Coronary artery (tissue), 2 donors: ENCODE measurements at regions not wholly inside any gene's neighbourhood (a gene's known extent, or its start where the extent isn't known, plus 50 kb on each side); places are given as distances from the start of the nearest gene placed in this dataset.

Experiments
- DNase-seq: peaks from one replicate; pipeline ENCODE4 v3.0.0-alpha.2; 2017; ENCODE audit warnings: low spot score
- H3K27ac ChIP-seq, 2 donors: fragments of 200-600 bp; sonication (generic); one replicate each; pipeline ENCODE4 v1.5.1; 2016 to 2019
- H3K4me3 ChIP-seq: fragments of 200-600 bp; sonication (generic); 2 replicates; pipeline ENCODE4 v1.5.1; 2016; ENCODE audit warnings: mild to moderate bottlenecking, moderate library complexity
- TF ChIP-seq, protein P1 (sequence below): fragments of 200-600 bp; sonication (generic); IDR thresholded peaks from one replicate; pipeline ENCODE4 v1.5.1; 2019; ENCODE audit warnings: antibody characterized with exemption

DNA sequence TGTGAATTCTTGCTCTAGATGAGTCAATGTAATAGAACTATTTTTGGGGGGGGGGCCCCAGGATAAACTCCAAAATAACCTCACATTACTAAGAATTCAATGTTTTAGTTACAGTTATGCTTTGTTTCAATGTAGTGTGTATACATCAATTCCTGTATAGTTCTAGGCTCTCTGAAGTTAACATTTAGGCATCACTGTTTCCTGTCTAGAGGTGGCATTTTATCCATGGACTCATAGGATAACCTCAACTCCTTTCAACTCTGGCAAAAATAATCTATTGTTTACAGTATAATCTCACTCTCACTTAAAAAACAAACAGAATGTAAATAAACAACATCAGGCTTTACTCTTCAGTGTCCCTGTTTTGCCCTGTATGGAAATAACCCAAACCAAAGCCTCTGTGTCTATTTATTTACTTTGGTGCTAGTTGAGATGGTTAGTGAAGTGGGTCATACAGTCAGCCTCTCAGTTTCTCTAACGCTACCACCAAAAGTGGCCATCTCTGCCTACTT is 79.3 kb upstream of the MMADHC start:
- Histone ChIP-seq H3K4me3 (no peak overlapping the region), H3K27ac (no peak overlapping the region)
- no peak for DNase-seq
- TF ChIP-seq, protein P1, sequence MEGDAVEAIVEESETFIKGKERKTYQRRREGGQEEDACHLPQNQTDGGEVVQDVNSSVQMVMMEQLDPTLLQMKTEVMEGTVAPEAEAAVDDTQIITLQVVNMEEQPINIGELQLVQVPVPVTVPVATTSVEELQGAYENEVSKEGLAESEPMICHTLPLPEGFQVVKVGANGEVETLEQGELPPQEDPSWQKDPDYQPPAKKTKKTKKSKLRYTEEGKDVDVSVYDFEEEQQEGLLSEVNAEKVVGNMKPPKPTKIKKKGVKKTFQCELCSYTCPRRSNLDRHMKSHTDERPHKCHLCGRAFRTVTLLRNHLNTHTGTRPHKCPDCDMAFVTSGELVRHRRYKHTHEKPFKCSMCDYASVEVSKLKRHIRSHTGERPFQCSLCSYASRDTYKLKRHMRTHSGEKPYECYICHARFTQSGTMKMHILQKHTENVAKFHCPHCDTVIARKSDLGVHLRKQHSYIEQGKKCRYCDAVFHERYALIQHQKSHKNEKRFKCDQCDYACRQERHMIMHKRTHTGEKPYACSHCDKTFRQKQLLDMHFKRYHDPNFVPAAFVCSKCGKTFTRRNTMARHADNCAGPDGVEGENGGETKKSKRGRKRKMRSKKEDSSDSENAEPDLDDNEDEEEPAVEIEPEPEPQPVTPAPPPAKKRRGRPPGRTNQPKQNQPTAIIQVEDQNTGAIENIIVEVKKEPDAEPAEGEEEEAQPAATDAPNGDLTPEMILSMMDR: no peak

DNA sequence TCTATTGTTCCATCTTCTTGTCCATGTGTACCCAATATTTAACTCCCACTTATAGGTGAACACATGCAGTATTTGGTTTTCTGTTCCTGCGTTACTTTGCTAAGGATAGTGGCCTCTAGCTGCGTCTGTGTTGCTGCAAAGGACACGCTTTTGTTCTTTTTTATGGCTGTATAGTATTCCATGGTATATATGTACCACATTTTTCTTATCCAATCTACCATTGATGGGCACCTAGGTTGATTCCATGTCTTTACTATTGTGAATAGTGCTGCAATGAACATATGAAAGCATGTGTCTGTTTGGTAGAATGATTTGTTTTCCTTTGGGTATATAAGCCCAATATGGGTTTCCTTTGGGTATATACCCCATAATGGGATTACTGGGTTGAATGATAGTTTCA is 77.3 kb upstream of the MMADHC start:
- no peak overlapping the region for H3K4me3 ChIP-seq
- no peak overlapping the region for H3K27ac ChIP-seq
- TF ChIP-seq, protein P1: no peak
- no peak for DNase-seq

DNA sequence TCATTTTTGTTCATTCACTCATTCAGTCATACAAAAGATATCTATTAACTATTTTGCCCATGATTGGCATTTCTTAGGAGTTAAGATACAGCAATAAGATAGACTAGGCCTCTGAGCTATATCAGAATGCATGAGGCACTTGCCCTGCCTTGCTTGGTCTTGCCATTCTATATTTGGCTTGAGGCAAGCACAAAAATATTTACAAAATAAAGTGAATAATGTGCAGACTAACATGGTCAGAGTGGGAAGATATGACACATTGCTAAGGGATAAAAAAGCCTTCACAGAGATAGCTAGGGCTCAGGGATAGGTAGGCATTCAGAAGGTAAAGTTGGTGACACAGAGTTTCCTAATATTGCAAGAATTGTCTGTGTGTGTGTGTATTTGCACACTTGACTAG is 75.0 kb upstream of the MMADHC start:
- no peak overlapping the region for H3K27ac ChIP-seq
- TF ChIP-seq, protein P1: no peak
- DNase-seq: no peak
- no peak overlapping the region for H3K4me3 ChIP-seq

DNA sequence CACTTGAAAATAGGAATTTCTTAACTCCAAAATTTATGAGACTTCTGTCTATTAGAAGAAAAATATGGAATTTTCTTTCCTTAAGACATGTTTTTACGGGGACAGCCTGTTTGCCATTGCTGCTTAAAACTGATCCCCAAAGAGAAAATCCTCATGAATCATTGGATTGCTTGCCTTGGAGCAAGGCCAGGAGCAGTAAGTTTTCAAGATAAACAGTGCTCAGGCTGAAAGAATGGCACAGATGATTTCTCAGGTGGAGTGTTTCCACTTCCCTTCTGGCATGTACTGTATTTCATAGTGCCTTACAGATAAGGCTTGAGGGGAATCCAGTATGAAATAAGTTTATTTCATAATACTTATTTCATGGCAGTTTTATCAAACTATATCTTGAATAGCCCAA is 74.3 kb upstream of the MMADHC start:
- Histone ChIP-seq H3K27ac (no peak overlapping the region), H3K4me3 (no peak overlapping the region)
- DNase-seq: no peak
- TF ChIP-seq, protein P1: no peak

DNA sequence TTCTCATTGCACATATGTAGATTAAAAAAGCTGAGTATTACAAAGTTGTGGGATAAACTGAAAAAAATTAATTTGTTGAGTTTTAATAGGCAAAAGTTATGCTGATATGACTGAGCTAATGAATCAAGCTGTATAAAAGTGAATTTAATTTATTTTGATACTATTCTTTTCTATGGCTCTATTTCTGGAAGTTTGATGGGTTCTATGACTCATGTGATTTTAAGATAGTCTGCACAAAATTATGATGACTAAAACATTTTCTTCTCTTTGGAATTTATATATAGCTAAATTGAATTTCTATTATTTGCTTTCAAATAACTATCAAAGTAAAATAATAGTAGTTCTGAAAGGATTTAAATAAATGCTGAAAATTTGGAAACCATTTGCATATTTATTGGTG is 71.0 kb upstream of the MMADHC start:
- TF ChIP-seq, protein P1: no peak
- H3K4me3 ChIP-seq: no peak overlapping the region
- H3K27ac ChIP-seq: no peak overlapping the region
- no peak for DNase-seq

DNA sequence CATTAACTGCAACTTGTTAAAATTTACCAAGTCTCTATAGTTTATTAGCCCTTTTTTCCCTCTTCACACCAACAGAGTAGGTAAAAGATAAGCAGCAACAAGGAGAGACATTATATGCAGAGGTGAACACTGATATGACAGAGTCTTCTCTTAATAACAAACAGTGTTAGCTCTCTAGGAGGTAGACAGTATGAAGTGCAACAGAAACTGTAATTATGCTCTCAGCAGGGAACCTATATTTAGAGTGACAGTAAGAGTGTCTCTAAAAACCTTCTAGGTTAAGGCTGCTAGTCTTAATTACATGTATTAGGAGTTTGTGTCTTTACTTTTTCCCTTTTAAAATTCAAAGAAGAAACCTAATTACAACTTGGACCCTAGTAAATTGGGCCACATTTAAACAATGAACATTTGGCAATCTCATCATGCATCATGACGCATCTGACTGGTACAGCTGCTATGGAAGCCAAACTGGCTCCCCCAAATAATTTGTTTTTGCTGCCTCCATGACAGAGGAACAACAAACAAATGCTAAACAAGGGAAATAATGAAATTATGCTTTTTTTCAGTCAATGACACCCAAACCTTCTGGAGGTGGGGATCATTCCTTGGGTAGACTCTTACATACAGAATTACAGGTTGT is 69.9 kb upstream of the MMADHC start:
- no peak for DNase-seq
- no peak overlapping the region for H3K4me3 ChIP-seq
- H3K27ac ChIP-seq: no peak overlapping the region
- TF ChIP-seq, protein P1: no peak

DNA sequence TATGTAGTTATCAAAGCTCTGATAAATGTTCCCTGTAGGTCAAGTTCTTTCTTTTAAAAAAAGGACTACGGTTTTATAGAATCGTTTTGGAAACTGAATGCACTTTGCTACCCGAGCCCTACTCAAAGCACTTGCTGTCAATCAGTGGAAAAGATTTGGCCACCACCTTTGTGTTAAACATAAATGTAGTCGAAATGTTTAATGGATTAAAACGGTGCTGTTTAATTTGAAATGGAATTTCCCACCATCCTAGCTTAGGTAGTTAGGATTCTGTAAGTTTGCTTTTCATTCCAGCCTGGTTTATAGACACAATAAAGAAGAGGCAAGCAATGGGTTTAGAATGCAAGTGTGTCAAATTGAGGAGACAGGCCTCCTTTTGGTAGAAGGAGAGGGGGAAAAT is 69.4 kb upstream of the MMADHC start:
- no peak overlapping the region for H3K4me3 ChIP-seq
- no peak overlapping the region for H3K27ac ChIP-seq
- DNase-seq: no peak
- TF ChIP-seq, protein P1: no peak
